GM21576 (cell line): ENCODE measurements at regions not wholly inside any gene's neighbourhood (a gene's known extent, or its start where the extent isn't known, plus 50 kb on each side); places are given as distances from the start of the nearest gene placed in this dataset.
"Not testable (repeated sequence)": the region's sequence is repeated elsewhere in the genome, so short reads cannot be mapped to it uniquely, and the experiment has no call there.

Experiments used
- ATAC-seq: cut with Tn5 transposase; IDR thresholded peaks from one replicate; pipeline ENCODE4 v1.9.1; 2021; ENCODE audit warnings: mild to moderate bottlenecking, moderate library complexity; ENCODE audit not compliant: unreplicated experiment

DNA sequence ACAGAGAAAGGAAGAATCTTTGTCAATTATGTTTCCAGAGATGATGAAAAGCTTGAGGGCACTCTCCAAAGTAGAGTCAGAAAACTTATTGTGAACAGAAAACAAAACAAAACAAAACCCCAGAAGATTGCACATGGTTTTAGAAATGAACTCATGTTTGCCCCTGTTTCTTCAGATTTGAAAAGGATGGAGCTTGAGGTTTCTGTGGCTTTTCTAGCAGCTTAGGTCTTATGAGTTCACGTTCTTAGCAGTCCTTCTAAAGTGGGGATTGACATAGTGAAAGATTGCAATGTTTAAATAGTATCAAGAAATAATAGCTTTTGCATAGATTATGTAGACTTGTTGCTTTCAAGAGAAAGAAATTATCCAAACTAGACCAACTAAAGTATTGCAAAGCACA, 421.8 kb downstream of the GBA3 start:
- ATAC-seq: no peak

DNA sequence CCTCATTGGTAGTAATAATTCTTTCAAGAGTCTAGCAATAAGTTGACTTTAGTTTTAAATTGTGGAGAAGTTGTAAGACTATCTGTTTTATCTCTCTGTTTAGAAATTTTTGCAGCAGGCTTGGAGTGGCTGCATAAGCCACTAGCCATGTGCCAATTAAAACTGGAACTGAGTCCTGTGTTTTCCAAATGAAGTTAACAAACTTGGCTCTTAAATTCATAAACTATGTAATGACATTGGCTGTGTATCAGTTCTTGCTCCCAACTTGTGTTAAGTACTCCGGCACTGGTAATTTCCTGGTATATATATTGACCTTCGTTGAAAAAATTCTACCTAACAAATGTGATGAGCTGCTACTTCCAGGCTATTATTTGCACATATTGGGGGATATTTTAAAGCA, 420.4 kb downstream of the GBA3 start:
- no peak for ATAC-seq

DNA sequence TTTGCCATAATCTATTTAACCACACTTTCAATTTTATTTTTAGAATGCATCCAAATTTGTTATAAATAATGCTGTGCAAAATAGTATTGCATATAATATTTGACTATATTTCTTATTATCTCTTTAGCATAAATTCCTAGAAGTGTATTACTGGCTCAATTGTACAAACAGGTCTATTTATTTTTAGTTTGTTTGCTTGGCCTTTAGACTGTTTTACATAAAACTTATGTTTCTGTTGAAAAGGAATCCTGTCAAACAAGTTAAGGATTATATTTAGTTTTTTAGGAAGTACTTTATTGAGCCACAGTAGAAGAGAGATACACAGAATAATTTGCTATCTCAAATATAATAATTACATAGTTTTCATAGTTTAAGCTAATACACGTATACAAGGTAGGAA, 413.8 kb downstream of the GBA3 start:
- no peak for ATAC-seq

DNA sequence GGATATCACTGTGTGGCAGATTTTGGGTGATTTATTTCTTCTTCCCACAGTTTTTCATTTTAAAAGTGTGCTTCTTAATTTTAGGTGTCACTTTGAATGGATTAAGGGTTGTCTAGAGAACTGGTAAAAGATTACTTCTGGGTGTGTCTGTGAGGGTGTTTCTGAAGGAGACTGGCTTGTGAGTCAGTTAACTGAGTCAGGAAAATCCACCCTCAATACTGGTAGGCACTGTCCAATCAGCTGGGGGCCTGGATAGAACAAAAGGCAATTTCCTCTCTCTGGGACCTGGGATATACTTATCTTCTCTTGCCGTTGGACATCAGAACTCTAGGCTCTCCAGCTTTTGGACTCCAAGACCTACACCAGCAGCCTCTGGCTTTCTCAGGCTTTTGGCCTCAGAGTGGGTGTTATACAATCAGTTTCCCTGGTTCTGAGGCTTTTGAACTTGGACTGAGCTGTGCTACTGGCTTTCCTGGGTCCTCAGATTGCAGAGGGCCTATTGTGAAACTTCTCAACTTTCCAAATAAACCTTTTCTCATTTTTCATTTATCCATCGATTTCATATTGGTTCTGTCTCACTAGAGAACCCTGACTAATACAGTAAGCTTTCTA, 413.1 kb downstream of the GBA3 start:
- no peak for ATAC-seq

DNA sequence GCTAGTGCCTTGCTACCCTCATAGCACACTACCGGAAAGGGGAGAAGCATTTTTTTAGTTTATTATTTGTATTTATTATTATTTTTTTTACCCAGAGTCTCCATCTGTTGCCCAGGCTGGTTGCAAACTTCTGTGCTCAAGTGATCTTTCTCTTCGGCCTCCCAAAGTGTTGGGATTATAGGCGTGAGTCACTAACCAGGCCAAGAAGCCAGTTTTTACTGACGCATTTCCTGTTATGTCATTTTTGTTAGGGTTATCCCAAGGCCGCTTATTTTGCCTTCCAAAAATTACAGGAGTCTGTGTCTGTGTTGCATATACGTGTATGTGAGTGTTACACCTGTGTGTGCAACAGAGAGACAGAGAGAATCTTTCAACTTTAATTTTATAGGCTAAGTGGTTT, 404.5 kb downstream of the GBA3 start:
- ATAC-seq: no peak

DNA sequence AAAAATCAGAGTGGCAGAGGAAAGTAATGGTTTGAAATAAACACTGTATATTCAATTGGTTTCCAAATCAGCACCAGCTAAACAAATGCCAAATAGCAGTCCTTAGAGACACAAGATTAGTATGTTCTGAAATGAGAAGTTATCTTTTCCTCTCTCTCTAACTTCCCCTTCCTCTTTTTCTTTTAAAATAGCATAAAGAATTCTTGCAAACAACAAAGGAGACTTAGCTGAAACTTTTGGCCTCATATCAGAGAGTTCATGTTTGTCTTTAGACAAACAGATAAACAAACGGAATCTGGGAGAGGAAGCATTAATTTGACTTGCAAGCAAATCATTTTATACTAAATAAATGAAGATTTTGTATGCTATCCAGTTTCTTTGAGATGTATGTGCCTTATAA, 399.0 kb downstream of the GBA3 start:
- no peak for ATAC-seq

DNA sequence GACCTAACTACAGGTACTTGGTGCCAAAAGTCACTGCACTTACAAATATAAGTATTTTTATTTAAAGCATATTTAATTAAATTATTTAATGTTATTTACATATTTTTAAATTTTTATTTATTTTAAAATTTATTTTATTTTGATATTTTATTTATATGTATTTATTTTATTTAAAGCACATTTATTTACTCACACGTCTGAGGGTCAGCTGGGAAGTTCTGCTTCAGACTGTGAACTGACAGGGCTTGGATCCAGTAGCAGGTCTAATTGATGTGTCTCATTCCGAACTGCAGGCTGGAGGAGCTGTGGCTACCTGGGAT, 392.5 kb downstream of the GBA3 start:
- no peak for ATAC-seq

DNA sequence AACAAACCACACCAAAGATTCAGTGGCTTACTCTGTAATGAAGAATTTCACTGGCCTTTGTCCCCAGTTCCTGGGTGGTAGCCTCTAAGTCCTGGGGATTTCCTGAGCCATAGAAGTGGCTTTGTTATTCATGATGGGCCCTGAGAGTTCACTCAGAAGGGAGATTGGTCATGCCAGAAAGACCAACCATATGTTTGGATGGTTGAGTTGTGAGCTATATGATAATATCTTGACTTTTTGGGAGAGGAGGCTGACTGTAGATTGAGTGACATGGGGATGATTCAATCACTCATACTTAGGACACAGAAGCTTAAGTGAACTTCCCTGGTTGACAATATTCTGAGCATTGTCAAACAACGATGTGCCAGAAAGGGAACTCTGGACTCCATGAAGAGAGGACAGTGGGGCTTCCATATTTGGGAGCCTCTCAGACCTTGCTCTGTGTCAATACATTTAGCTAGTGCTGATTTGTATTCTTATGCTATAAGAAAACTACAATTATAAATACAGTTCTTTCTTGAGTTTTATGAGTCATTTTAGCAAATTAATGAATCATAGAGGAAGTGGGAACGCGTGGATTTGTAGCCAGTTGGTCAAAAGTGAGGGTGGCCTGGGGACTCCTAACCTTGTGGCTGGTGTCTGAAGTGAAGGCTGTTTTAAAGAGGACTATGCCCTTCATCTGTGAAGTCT, 392.0 kb downstream of the GBA3 start:
- ATAC-seq: no peak

DNA sequence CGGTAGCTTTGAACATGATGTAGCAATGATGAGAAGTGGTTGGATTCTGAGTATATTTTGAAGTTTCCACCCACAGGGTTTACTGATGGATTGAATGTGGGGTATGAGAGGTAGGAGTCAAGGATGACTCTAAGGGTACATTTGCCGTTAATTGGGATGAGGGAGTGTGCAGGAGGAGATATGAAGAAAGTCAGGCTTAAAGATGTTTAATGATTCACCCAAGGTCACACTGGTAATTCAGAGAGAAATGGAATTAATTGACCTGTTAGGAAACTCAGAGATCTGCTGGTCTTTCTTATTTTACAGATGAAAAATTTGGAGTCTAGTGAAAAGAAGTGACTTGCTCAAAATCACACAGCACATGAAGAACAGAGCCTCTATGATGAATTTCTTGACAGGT, 390.7 kb downstream of the GBA3 start:
- ATAC-seq: no peak

DNA sequence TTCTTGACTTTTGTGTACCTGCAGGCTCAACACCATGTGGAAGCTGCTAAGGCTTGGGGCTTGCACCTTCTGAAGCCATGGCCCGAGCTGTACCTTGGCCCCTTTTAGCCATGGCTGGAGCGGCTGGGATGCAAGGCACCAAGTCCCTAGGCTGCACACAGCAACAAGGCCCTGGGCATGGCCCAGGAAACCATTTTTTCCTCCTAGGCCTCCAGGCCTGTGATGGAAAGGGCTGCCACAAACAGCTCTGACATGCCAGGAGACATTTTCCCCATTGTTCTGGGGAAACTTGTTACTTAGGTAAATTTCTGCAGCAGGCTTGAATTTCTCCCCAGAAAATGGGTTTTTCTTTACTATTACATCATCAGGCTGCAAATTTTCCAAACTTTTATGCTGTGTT, 387.4 kb downstream of the GBA3 start:
- ATAC-seq: not testable (repeated sequence)

DNA sequence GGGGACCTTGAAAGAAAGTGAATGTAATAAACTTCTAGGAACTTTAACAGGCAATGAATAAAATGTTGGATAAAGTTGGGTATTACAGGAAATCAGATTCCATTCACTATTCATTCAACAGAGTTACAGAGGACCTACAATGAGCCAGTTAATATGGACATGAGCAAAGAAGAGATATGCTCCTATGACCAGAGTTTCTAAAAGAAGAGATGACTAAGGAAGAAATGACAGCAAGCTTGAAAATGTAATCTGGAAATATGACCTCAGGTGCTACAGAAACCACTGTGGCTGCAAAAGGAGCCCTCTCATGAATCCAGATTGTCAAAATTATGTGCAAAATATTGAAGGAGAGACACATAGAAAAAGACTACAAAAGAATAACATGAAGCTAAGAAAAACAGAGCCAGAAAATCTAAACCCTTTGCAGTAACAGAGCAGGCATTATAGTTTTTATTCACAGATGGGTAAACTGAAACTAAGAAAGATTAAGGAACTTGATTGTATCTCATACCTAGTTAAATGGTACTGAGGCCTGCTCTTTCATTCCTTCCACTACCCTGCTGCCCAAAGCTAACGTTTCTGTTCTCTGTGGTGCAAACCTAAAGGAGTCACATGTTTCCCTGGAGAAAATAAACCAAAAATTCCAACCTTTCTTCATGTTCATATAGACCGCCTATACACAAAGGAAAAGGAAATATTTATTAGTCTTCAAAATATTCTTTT, 378.3 kb downstream of the GBA3 start:
- ATAC-seq: no peak

DNA sequence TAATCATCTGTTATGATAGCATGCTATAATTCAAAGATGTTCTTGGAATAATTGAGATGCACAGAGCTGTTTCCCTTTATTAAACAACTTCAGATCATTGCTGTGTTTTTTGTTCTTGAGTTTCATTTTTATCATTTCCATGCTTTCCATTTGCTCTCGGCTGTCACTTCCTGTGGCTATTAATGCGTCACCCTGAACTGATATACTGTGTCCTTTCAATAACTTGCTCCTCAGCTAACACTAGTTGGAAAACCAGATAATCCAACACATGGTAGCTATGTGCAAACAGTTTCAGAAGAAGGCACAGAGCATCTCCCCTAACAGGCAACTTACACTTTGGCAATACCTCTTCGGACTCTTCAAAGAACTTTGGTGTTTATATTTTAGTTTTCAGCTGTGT, 376.0 kb downstream of the GBA3 start:
- no peak for ATAC-seq

DNA sequence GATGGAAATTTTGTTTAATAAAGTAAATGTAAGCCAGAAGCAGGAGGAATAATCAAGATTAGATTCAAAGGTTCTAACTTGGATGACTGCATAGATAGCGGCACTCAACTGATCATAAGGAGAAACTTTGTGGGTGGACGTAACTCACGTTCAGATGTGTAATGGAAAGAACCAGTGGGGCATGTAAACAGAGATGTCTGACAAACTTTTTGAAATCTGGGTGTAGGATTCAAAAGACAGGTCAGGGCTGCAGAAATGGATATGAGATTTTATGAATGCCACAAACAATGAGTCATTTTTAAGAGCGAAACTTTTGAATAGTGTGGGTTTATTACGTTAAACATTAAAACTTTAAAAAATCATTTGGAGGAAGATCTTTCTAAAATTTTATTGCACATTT, 375.6 kb downstream of the GBA3 start:
- no peak for ATAC-seq

DNA sequence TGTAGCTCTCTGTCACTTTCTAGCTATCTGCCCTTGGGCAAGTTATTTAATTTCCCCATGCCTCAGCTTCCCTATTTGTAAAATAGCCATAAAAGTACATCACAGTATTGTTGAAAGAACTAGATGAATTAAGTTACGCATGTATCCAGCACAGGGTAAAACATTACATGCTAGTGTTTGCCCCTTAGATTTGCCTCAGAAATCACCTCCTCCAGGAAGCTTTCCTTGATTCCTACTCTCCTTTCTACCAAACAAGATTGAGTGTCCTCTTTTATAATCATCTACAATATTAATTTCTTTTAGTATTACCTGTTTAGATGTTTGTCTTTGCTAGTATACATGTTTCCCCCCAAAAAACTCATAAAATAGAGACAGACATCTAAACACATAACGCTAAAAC, 369.5 kb downstream of the GBA3 start:
- ATAC-seq: no peak

DNA sequence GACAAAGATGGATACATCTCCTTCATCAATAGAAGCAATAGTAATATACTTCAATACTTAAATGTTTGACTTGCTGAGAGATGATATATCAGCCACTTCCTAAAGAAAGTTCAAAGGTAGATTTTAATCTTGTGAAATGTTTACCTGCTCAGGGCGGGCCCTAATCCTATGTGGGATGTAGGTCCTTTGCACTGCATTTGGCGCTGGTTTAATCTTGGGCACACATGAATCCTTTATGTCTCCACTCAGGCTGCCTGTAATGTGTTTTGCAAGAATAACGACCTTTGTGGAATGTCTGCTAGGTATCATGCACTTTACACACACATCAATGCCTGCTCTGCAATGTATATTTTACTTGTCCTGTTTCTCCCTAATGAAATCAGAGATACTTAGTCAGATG, 368.7 kb downstream of the GBA3 start:
- ATAC-seq: no peak

DNA sequence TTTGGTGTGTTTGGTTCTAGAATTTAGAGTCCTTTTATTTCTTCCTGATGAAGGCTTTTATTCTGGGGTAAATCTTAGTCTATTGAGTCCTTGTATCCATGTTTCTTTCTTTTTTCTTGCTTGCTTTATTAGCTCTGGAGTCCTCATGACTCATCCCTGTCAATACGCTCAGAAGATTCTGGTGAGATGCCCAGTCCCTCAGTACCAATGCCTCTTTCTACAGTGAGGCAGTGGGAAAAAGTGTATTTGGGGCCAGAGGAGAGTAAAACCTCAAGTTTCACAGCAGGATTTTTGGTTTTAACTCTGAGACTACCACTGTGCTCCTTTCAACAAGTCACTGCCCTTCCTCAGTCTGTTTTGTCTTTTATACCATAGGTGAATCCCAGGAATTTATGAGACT, 368.0 kb downstream of the GBA3 start:
- ATAC-seq: no peak

DNA sequence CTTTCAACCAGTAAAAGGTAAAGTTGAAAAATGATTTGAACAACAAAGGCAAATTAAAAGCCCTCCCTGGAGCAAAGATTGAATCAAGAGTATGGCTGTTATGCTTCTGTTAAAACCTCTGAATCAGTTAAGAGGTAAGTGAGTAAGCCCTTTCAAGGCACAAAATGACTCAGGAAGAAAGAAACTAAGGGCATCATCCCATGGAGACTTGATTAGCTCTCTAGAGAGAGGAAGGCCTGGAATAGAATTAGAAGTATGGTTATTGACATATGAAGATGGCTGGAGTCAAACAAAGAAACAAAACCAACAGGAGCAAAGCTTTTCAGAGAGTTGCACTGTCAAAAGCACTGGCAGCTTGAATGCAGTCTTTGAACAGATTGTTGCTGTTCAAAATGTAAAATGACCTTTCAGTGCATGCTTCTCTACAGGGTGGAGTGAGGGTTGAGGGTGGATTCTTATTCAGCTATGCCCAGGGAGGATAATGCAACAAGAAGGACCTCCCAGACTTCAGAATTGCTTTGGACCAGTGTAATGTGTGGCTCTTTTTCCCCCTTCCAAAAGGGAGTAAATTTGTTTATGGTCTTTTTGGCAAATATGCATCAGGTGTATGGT, 365.5 kb downstream of the GBA3 start:
- ATAC-seq: no peak

DNA sequence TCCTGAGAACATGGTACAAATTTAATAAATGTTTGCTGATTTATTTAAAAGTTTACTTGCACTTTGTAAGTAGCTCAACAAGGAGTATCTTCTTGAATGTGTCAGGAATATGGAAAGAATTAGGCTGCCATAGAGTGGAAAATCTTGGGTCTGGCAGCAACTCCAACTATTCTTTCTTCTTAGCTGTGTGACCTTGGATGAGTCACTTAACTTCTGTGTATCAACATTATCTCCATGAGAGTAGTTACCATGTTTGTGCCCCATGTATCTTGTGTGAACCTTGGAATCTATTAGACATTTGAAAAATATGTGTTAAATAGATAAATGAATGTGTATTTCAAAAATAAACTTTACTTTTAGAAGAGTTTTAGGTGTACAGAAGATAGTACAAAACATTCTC, 348.8 kb downstream of the GBA3 start:
- ATAC-seq: no peak

DNA sequence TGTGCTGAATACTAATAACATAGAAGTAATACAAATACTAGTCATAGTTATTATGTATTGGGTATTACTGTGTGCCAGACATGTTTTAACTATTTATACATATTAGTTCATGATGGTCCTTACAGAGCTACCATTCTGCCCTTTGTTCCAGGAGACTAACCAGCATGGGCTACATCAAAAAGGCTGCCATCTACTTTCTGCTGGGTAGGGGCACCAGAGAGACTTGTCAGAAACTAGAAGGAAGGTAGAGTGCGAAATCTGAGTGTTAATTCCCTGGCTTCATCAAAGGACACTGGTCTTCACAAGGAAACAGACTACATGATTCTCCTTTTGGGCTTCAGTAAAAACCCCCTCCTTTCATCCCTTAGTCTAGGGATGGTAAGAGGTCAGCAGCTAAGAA, 347.8 kb downstream of the GBA3 start:
- no peak for ATAC-seq

DNA sequence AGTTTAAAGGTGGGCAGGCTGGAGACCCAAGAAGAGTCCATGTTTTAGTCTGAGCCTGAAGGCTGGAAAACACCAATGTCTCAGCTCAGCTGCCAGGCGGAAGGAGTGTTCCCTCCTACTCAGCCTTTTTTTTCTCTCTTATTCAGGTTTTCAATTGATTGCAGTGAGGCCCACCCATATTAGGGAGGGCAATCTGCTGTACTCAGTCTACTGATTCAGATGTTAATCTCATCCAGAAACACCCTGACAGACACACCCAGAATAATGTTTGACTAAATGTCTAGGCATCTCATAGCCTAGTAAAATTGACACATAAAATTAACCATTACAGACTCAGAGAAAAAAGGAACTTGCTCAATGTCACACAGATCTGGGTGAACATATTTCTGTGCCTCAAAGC, 347.1 kb downstream of the GBA3 start:
- ATAC-seq: no peak

DNA sequence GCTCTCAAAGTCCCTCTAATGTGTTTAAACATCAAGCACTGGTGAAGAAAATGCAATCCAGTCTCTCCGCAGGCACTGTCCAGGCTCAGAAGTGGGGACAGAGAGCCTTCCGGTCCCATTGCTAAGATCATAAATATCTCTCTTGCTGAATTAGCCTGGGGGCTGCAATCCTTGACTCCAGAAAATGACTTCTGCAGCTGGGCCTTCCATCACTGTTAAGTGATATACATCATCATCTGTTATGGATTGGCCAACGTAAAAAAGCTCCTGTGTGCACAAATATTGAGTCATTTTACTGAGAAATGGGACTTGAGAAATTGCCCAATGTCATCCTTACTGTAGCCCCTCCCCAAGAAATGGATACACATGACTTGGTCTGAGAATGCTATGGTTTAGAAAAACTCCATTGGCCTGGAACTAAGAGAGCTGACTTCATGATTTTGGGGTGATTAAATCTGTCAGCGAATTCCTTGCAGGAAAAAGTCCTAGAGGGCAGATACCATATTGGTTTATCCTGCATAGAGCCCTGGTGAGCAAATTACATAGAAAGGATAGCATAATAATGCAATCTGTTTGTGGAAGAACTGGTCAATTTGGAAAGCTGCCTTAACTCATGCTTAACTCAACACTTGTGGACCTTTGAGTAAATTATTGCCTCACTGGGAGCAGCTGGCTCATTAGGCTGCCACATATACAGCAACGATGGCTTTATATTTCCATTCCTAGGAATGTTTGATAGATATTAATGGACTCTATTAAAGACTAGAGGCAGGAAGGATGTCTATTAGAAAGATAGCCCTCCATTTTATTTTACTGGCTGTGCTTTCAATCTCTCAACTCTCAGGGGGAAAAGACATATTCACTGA, 346.1 kb downstream of the GBA3 start:
- ATAC-seq: no peak
